HG03469 (cell line): ENCODE measurements at regions not wholly inside any gene's neighbourhood (a gene's known extent, or its start where the extent isn't known, plus 50 kb on each side); places are given as distances from the start of the nearest gene placed in this dataset.

Experiments
- ATAC-seq: cut with Tn5 transposase; IDR thresholded peaks from one replicate; pipeline ENCODE4 v1.9.1; 2021; ENCODE audit warnings: mild to moderate bottlenecking, moderate library complexity, moderate number of reproducible peaks; ENCODE audit not compliant: unreplicated experiment

GRCh38 chr12:92556141-92556540 is 146.6 kb upstream of the PLEKHG7 start:
- ATAC-seq = no peak

DNA sequence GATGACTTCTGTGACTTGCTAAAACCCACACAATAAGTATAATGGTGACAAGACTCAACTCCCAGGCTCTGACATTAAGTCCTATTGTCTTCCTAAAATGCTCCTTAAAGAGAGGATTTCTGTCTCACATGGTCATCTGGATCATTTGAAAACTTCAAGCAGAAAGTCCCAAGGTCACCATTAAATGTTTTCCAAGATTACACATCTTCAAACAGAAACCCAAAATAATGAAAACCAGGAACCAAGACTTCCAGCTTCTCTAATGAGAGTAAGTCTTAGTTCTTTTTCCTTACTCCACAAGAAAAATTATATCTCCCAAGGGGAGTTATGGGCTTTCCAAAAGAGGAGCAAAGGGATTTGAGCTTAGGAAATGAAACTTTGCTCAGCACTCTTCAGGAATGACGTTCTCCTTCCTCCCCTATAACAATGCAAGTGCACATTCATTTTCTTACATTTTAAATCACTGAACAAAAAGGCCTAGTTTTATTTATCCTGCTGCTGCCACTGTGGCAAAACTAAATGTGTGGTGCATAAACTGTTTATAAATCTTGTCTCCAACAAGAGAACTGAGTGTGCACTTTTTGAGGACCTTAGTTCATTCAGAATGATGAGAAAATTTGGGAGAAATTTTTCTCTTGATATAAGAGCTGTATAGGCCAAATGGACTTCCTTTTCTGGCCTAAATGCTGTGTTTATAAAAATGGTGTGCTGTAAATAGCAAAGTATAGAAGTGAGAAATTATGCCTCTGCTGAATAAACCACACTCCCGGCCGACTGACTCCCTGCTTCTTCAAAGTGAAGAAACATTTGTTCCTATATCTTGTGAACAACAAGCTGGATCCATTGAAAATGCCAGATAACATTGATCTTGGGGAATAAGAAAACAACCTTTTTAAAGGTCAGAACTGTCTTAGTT is 148.4 kb upstream of the PLEKHG7 start:
- no peak for ATAC-seq

DNA sequence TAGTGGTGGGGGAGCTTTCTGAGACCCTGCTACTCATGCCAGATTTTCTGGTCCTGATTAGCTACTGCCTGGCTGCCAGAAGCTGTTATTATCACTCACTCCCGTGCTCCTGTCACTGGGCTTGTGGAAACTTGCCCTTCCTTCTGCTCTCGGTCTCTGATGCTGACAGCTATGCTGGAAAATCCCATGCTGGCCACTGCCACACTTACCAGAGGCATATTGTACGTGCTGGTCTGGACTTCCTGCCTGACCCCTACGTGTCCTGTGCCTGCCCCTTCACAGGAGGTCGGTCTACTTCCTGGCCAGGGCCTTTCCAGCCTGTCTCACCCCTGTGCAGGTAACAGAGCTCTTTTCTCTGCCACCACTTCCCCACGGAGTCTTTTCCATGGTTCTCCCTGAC is 149.4 kb upstream of the PLEKHG7 start:
- no peak for ATAC-seq

GRCh38 chr12:92552412-92553108 is 150.2 kb upstream of the PLEKHG7 start:
- ATAC-seq = no peak

- ATAC-seq = peak; percentile 57
Observed at GRCh38 chr12:92551853-92552397, 150.9 kb upstream of the PLEKHG7 start.

GRCh38 chr12:92551210-92551609 is 151.6 kb upstream of the PLEKHG7 start:
- no peak for ATAC-seq

DNA sequence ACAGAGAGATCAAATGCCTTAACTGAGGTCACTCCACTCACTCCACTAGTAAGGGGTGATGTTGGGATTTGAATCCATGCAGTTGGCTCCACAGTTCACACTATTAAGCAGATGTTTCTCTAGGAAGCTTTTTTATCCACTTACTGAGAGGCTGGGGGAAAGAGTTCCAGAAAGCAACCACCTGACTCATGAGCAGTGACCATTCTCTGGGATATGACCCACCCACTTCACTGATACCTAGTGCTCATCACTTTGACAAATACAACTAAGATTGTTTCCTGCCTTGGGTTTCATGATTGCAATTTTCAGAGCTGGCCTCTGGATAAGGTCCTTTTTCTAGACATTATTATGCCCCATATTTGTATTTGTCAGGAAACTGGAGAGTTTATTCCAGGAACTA is 152.1 kb upstream of the PLEKHG7 start:
- ATAC-seq = no peak

GRCh38 chr12:92550254-92550653 is 152.5 kb upstream of the PLEKHG7 start:
- no peak for ATAC-seq

DNA sequence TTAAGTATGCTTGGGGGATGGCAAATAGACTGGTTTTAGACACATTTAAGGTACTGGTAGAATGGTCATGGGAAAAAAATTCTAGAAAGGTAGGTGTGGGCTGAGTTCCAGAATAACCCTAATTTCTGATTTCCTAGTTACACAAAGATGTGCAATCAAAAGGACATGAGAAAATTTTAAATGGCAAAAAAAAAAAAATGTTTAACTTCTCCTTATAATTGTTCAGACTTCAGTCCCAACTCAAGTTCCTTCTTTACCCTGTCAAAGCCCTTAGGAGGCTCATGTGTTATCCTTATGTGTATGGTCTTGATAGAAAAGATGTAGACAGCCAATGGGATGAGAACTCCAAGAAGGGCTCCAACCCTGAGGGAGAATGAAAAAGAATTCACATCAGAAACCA is 153.3 kb upstream of the PLEKHG7 start:
- ATAC-seq = no peak

DNA sequence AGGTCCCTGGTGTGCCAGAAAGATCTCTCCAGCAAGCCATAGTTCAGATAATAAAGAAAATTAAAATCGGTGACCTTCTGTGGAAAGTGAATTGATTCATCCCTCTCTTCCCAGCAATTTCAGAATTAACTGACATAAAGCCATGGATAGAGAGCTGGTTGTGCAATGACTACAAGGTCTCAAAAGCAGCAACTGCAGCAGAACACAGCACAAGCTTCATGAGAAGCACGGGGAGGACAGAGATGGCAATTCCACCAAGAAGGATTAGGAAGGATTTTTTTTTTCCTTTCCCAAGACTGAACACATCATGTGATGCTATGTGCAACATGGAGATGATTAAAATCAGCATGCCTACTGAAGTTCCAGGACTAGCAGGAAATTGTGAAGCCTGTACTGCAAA is 154.9 kb upstream of the PLEKHG7 start:
- no peak for ATAC-seq

DNA sequence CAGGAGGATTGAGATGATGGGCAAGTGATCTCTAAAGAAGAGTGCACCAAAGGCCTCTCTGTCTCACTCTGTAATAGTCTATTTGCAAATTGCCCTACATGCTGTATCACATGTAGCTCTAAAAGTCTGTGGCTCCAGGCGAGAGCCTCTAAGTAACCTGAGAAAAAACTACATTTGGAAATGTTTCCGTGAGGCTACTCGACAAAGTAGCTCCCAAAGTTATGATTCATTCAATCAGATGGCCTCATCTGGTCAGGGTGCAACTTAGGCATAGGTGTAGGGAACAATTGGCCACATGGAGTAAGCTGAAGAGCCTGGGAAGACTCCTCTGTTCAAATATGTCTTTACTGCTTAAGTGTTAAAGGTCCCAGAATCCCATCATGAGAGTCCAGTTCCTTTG is 155.4 kb upstream of the PLEKHG7 start:
- ATAC-seq = no peak

DNA sequence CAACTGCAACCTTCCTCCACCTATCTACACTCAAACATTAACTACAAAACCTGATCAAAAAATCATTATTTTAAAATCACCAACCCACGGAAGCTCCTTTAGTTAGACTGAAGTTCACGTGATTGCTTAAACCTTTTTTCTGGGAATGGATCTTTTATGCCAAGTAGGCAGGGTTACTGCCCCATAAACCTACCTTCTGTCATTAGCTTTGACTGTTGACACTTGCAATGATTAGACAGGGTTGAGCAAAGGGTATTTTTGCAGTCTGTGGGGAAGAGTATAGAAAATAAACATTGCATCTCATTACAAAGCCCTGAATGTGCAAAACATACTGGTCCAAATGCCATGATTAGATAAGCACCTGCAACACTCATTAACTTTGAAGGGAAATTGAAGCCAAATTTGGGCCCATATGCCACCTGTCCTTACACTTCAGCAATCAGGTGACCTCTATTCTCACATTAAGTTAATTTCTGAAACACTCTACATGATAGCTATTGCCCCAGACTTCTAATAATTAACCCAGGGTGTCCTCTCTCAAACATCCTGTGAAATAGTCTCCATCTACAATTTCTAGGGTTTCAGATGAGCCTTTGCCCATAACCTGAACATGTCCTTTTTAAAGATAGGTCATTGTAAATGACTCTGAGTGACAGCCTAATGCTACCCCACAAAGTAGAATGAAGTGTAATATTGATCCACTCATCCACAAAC is 156.0 kb upstream of the PLEKHG7 start:
- ATAC-seq = peak; percentile 38

- no peak for ATAC-seq
Observed at GRCh38 chr12:92546259-92546634, 156.5 kb upstream of the PLEKHG7 start.

GRCh38 chr12:92544322-92544721 is 158.5 kb upstream of the PLEKHG7 start:
- ATAC-seq = no peak

DNA sequence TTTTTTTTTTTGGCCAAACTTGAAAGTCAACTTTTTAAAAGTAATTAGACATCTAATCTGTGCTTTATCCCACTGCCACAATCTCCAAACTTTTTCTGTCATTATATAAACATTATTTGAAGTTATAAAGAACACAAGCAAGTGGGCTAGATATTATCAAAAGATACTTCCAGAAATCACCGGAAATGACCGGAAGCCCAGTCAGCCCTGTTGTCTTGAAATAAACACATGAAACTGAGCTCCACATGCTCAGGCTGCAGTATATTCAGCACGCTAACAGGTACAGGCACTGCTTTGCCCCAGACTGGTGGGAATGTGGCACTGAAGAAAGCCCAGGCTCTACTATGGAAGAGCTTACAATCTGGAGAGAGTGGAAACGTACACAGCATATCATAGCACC is 158.9 kb upstream of the PLEKHG7 start:
- ATAC-seq = no peak

- ATAC-seq = no peak
Observed at GRCh38 chr12:92543359-92543758, 159.4 kb upstream of the PLEKHG7 start.

- no peak for ATAC-seq
Observed at GRCh38 chr12:92541731-92542130, 161.1 kb upstream of the PLEKHG7 start.

GRCh38 chr12:92540782-92541423 is 161.9 kb upstream of the PLEKHG7 start:
- no peak for ATAC-seq

GRCh38 chr12:92539976-92540781 is 162.6 kb upstream of the PLEKHG7 start:
- ATAC-seq = no peak
